Upper lobe of left lung (tissue), 4 donors: ENCODE measurements at regions not wholly inside any gene's neighbourhood (a gene's known extent, or its start where the extent isn't known, plus 50 kb on each side); places are given as distances from the start of the nearest gene placed in this dataset.

Experiments used
- CTCF ChIP-seq, 6 experiments: fragments of 450-650 bp in 4 of 6; fragments of 200-600 bp in 2 of 6; sonication (generic) in 2 of 6; IDR thresholded peaks; one replicate each; pipeline ENCODE4 v1.5.1; 2016 to 2019; ENCODE audit warnings: antibody characterized with exemption in 6 of 6
- EP300 ChIP-seq, 4 donors: sonication (generic); formaldehyde crosslinking; IDR thresholded peaks; one replicate each; pipeline ENCODE4 v1.5.1; 2017; ENCODE audit warnings: antibody characterized with exemption in 4 of 4, control low read depth in 2 of 4
- POLR2A ChIP-seq, 4 donors: fragments of 450-650 bp; IDR thresholded peaks; one replicate each; pipeline ENCODE4 v1.5.1; 2016 to 2017; ENCODE audit warnings: antibody characterized with exemption in 4 of 4, mild to moderate bottlenecking in 2 of 4

- no peak for TF ChIP-seq CTCF (IDR thresholded peaks at IDR 0.05)
- no peak for TF ChIP-seq POLR2A (IDR thresholded peaks at IDR 0.05)
- no peak for TF ChIP-seq EP300 (IDR thresholded peaks at IDR 0.05)
Observed at GRCh38 chrX:40423299-40423698, 157.5 kb upstream of the ATP6AP2 start.
